ENCODE measurements at regions not wholly inside any gene's neighbourhood (a gene's known extent, or its start where the extent isn't known, plus 50 kb on each side); places are given as distances from the start of the nearest gene placed in this dataset.

DNA sequence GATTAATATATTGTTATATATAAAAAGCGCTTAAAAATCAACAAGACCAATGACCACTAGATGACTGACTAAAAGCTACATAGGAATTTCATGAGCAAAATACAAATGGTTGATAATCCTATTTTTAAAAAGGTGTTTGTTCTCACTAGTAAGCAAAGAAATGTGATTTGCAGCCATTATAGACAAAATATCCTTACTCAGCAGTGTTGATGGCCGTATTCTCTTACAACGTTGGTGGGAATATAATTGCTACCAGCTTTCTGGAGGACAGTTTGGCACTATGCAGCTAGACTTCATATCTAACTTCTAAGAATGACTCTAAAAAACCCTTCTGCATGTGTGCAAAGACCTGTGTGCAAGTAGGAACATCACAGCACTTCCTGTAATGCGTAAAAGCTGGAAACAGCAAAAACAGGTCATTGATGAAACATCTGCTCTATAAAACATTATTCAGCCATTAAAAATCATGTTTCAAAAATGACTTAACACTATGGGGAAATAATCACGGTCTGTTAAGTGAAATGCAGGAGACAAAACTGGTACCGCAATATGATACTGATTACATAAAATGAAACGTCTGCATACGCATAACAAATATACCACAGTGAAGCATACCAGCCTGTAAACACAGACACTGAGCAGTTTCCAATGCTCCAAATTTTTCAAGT, 70.1 kb upstream of the LINC01488 start:
- no peak for DNase-seq (ENCODE audit: low read depth in 4 of 4, low spot score in 2 of 4)

GRCh38 chr11:69413015-69413801, 68.3 kb upstream of the LINC01488 start:
- no peak for DNase-seq (ENCODE audit: low read depth in 4 of 4, low spot score in 2 of 4)

DNA sequence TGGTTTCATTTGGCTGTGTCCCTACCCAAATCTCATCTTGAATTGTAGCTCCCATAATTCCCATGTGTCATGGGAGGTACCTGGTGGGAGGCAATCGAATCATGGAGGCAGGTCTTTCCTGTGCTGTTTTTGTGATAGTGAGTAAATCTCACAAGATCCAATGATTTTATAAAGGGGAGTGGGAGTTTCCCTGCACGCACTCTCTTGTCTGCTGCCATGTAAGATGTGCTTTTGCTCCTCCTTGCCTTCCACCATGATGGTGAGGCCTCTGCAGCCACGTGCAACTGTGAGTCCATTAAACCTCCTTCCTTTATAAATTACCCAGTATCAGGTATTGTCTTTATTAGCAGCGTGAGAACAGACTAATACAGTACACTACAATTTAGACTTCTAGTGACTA, 67.5 kb upstream of the LINC01488 start:
- no peak for DNase-seq (ENCODE audit: low read depth in 4 of 4, low spot score in 2 of 4)

- DNase-seq (ENCODE audit: low read depth in 4 of 4, low spot score in 2 of 4): no peak
These were observed 66.7 kb upstream of the LINC01488 start for GRCh38 chr11:69414773-69415187.

DNA sequence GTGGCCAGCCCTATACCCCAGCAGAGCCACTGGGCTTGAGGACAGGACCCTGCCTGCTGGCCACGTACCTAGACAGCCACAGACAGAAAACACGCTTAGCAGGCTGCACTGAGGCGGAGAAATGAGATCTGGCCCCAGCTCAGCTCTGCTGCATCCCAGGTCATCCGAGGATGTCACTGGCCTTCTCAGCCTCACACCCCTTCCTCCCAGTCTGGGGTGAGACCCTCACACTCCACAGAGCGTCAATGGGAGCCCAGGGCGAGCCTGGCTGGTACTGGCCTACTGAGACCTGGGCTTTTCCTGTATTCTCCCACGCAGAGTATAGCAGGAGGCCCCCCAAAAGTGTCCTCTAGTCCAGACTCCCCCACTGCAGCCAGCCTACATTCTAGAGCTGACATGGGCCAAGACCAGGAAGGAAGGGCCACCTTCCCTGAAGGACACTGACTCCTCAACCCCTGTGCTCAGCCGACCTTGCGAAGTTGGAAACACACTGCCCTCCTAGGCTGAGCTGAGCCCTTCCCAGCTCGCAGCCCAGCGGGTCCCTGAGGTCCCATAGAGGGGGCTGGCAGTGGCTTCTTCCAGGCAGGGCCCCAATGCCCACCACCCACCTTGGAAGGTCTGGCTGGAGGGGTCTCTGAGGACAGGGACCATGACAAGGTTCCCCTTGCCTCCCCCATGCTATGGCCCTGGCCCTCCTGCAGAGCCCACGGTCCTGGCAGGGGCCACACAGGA, 65.9 kb upstream of the LINC01488 start:
- no peak for DNase-seq (ENCODE audit: low read depth in 4 of 4, low spot score in 2 of 4)

DNA sequence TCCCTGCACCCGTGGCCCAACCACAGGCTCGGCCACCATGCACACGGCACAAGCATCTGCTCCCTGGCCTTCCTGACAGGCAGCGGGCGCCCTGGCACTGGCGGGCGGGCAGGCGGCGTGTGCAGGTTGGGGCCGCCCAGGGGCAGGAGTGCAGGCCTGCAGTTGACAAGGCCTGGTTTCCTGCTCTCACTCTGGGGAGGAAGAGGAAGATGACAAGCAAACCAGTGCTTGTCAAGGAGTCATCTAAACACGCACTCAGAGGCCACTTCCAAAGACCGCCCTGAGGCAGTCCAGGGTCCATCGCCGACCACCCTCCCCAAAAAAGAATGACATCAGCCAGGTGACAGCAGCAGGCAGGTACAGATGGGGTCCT, 65.3 kb upstream of the LINC01488 start:
- no peak for DNase-seq (ENCODE audit: low read depth in 4 of 4, low spot score in 2 of 4)

- DNase-seq (ENCODE audit: low read depth in 4 of 4, low spot score in 2 of 4): peak in 1 of 4 donors; percentile 64
These were observed 64.4 kb upstream of the LINC01488 start for GRCh38 chr11:69416762-69417698.

GRCh38 chr11:69417699-69418085, 63.8 kb upstream of the LINC01488 start:
- DNase-seq (ENCODE audit: low read depth in 4 of 4, low spot score in 2 of 4): no peak

DNA sequence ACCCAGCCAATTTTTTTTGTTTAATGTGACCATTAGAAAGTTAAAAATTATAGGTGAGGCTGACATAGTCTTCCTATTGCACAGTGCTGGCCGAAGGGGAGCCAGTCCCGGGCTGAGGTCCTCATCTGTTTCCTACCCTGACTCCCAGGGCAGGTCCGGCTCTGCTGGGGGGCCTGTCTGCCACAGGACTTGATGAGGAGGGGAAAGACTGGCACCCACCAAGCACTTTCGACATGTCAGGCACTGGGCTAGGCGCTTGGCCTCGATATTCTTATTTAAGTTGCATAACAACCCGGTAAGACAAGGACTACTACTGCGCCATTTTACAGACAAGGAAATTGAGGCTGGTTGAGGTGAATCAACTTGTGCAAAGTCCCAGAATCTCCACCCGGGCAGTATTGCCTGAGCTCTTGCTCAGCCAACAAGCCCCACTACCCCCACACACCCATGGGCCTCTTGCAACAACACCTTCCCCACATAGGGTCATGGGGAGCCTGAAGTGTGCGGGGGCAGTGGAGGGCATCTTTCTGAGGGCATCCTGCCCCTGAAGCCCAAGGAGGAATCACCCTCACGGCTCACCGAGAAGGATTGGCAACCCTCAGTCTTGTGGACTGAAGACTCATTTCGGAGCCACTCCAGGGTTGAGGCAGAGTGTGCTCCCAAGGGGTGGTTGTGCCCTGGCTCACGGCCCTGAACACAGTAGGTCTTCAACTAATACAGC, 62.7 kb upstream of the LINC01488 start:
- DNase-seq (ENCODE audit: low read depth in 4 of 4, low spot score in 2 of 4): no peak

- no peak for DNase-seq (ENCODE audit: low read depth in 4 of 4, low spot score in 2 of 4)
These were observed 61.6 kb upstream of the LINC01488 start for GRCh38 chr11:69419662-69420395.

GRCh38 chr11:69422645-69423044, 58.8 kb upstream of the LINC01488 start:
- no peak for DNase-seq (ENCODE audit: low read depth in 4 of 4, low spot score in 2 of 4)

GRCh38 chr11:69423181-69423580, 58.3 kb upstream of the LINC01488 start:
- DNase-seq (ENCODE audit: low read depth in 4 of 4, low spot score in 2 of 4): no peak

GRCh38 chr11:69423611-69424385, 57.7 kb upstream of the LINC01488 start:
- DNase-seq (ENCODE audit: low read depth in 4 of 4, low spot score in 2 of 4): no peak

GRCh38 chr11:69424748-69425147, 56.7 kb upstream of the LINC01488 start:
- DNase-seq (ENCODE audit: low read depth in 4 of 4, low spot score in 2 of 4): no peak

GRCh38 chr11:69425444-69425843, 56.0 kb upstream of the LINC01488 start:
- DNase-seq (ENCODE audit: low read depth in 4 of 4, low spot score in 2 of 4): no peak

- no peak for DNase-seq (ENCODE audit: low read depth in 4 of 4, low spot score in 2 of 4)
These were observed 55.4 kb upstream of the LINC01488 start for GRCh38 chr11:69425895-69426544.

DNA sequence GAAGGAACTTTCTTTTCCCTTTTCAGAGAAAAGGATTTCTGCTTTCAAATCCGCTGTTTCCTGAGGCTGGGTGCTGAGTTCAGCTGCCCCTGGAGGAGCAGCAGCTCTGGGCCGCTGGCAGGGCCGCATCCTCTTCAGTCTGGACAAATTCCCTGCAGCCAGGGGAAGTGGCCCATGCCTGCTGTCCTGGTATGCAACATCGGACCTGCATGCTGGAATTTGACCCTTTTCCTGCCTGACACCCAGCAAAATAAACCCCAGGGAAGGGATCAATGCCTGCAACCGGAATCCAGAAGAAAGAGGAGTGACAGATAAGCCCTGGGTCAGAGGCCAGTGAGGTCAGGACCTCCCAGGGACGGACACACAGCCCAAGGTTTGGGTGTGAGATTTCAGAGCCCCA, 54.1 kb upstream of the LINC01488 start:
- no peak for DNase-seq (ENCODE audit: low read depth in 4 of 4, low spot score in 2 of 4)
